IMR-90 (cell line): ENCODE measurements at regions not wholly inside any gene's neighbourhood (a gene's known extent, or its start where the extent isn't known, plus 50 kb on each side); places are given as distances from the start of the nearest gene placed in this dataset.

ENCODE experiments used
- ATAC-seq: fragments of 200-7000 bp; cut with Tn5 transposase; 2 replicates; pipeline ENCODE4 v1.9.1; 2020; ENCODE audit warnings: low read depth, mild to moderate bottlenecking, moderate library complexity
- BruUV-seq: library from RNA; stranded (reverse); fragments of 400-500 nt; replicated peaks from 2 replicates; lab custom pipeline; 2021; lab: Mats Ljungman, UMichigan
- CTCF ChIA-PET: fragments of 300-600 bp; formaldehyde crosslinking; extraction: SDS; loops from one replicate; lab custom pipeline; 2021; ENCODE audit warnings: antibody characterized with exemption; lab: Yijun Ruan, JAX
- POLR2A ChIA-PET: fragments of 300-600 bp; sonication (Branson Sonifier 250); formaldehyde crosslinking; loops from one replicate; lab custom pipeline; 2022; ENCODE audit warnings: antibody characterized with exemption; ENCODE audit not compliant: unreplicated experiment; lab: Charles Lee
- DNase-seq: peaks from one replicate; pipeline ENCODE4 v3.0.0; 2013
- H2AFZ ChIP-seq: replicated peaks from 2 replicates; pipeline ENCODE3; 2013; ENCODE audit warnings: low read length, mild to moderate bottlenecking; ENCODE audit not compliant: poor library complexity
- H2AK5ac ChIP-seq: 2 replicates; pipeline ENCODE4 v1.6.1; 2013; ENCODE audit warnings: low read depth, low read length, inconsistent platforms
- H2AK9ac ChIP-seq: replicated peaks from 2 replicates; pipeline ENCODE3; 2013; ENCODE audit warnings: mild to moderate bottlenecking, low read depth, low read length, moderate library complexity; ENCODE audit not compliant: poor library complexity
- H2BK120ac ChIP-seq: 2 replicates; pipeline ENCODE4 v1.6.1; 2013; ENCODE audit warnings: low read depth, low read length, inconsistent platforms
- H2BK15ac ChIP-seq: 3 replicates; pipeline ENCODE4 v1.6.1; 2013; ENCODE audit warnings: low read depth, low read length, inconsistent platforms
- H2BK20ac ChIP-seq: 2 replicates; pipeline ENCODE4 v1.6.1; 2013; ENCODE audit warnings: low read depth, mild to moderate bottlenecking, inconsistent platforms, low read length, moderate library complexity
- H2BK5ac ChIP-seq: 2 replicates; pipeline ENCODE4 v1.6.1; 2013; ENCODE audit warnings: mild to moderate bottlenecking, low read depth, low read length, inconsistent platforms; ENCODE audit not compliant: poor library complexity, severe bottlenecking
- H3K14ac ChIP-seq: replicated peaks from 2 replicates; pipeline ENCODE4 v1.6.1; 2013; ENCODE audit warnings: low read depth, low read length, inconsistent platforms
- H3K18ac ChIP-seq: 2 replicates; pipeline ENCODE4 v1.6.1; 2013; ENCODE audit warnings: low read depth, low read length, control low read depth
- H3K23ac ChIP-seq: 2 replicates; pipeline ENCODE4 v1.6.1; 2013; ENCODE audit warnings: low read depth, low read length, inconsistent platforms
- H3K27ac ChIP-seq: 2 replicates; pipeline ENCODE4 v1.5.1; 2013; ENCODE audit warnings: mild to moderate bottlenecking, control low read depth, low read length; ENCODE audit not compliant: insufficient read depth
- H3K27me3 ChIP-seq: 2 replicates; pipeline ENCODE4 v1.6.1; 2013; ENCODE audit warnings: low read length; ENCODE audit not compliant: control insufficient read depth, insufficient read depth
- H3K36me3 ChIP-seq: 2 replicates; pipeline ENCODE4 v1.6.1; 2013; ENCODE audit warnings: low read length, mixed read lengths; ENCODE audit not compliant: control insufficient read depth, insufficient read depth
- H3K4ac ChIP-seq: 2 replicates; pipeline ENCODE4 v1.6.1; 2013; ENCODE audit warnings: low read depth, low read length, inconsistent platforms
- H3K4me1 ChIP-seq: 2 replicates; pipeline ENCODE4 v1.6.1; 2013; ENCODE audit warnings: low read length, mixed read lengths; ENCODE audit not compliant: control insufficient read depth, insufficient read depth
- H3K4me2 ChIP-seq: 2 replicates; pipeline ENCODE4 v1.6.1; 2013; ENCODE audit warnings: low read depth, mild to moderate bottlenecking, control low read depth, low read length, moderate library complexity
- H3K4me3 ChIP-seq: 2 replicates; pipeline ENCODE4 v1.5.1; 2013; ENCODE audit warnings: low read depth, mild to moderate bottlenecking, control low read depth, low read length, moderate library complexity; ENCODE audit not compliant: insufficient read depth
- H3K56ac ChIP-seq: 2 replicates; pipeline ENCODE4 v1.6.1; 2013; ENCODE audit warnings: low read length, inconsistent platforms; ENCODE audit not compliant: insufficient read depth; ENCODE audit errors: extremely low read depth
- H3K79me1 ChIP-seq, 2 experiments: 2 replicates each; pipeline ENCODE4 v1.6.1; 2013; ENCODE audit warnings: low read length in 2 of 2, inconsistent platforms in 1 of 2, low read depth in 1 of 2
- H3K9ac ChIP-seq: 2 replicates; pipeline ENCODE4 v1.6.1; 2013; ENCODE audit warnings: low read depth, low read length, control low read depth
- H3K9me1 ChIP-seq: 2 replicates; pipeline ENCODE4 v1.6.1; 2013; ENCODE audit warnings: low read length, inconsistent platforms; ENCODE audit not compliant: insufficient read depth
- H3K9me3 ChIP-seq: 2 replicates; pipeline ENCODE4 v1.6.1; 2013; ENCODE audit warnings: low read length; ENCODE audit not compliant: control insufficient read depth, insufficient read depth
- H4K20me1 ChIP-seq: 2 replicates; pipeline ENCODE4 v1.6.1; 2013; ENCODE audit warnings: low read length, inconsistent platforms; ENCODE audit not compliant: insufficient read depth
- H4K5ac ChIP-seq: 2 replicates; pipeline ENCODE4 v1.6.1; 2013; ENCODE audit warnings: mild to moderate bottlenecking, low read depth, low read length, control low read depth
- H4K8ac ChIP-seq, 2 experiments: 2 replicates each; pipeline ENCODE4 v1.6.1; 2013; ENCODE audit warnings: low read depth in 2 of 2, low read length in 2 of 2, control low read depth in 1 of 2, inconsistent platforms in 1 of 2
- H4K91ac ChIP-seq: 2 replicates; pipeline ENCODE4 v1.6.1; 2013; ENCODE audit warnings: low read depth, low read length, inconsistent platforms; ENCODE audit not compliant: insufficient read depth
- CHD1 ChIP-seq: IDR thresholded peaks from 2 replicates; pipeline ENCODE4 v1.6.1; 2012; ENCODE audit warnings: low read depth, low read length, improper control_type of control experiment
- FOS ChIP-seq: fragments of 150-350 bp; IDR thresholded peaks from 2 replicates; pipeline ENCODE4 v1.6.1; 2016; ENCODE audit warnings: low read depth, low read length
- MAFK ChIP-seq: IDR thresholded peaks from 2 replicates; pipeline ENCODE4 v1.6.1; 2012; ENCODE audit warnings: low read depth, low read length, improper control_type of control experiment
- POLR2A ChIP-seq: IDR thresholded peaks from 2 replicates; pipeline ENCODE4 v1.6.1; 2012; ENCODE audit warnings: mild to moderate bottlenecking, low read depth, low read length
- RAD21 ChIP-seq: IDR thresholded peaks from 2 replicates; pipeline ENCODE4 v1.6.1; 2012; ENCODE audit warnings: low read length, improper control_type of control experiment
- RFX5 ChIP-seq: IDR thresholded peaks from 2 replicates; pipeline ENCODE4 v1.8.0; 2012; ENCODE audit warnings: low read depth, mild to moderate bottlenecking, low read length, moderate library complexity
- SMC3 ChIP-seq: fragments of 150-350 bp; IDR thresholded peaks from 2 replicates; pipeline ENCODE4 v1.6.1; 2016; ENCODE audit warnings: low read depth, mild to moderate bottlenecking, antibody characterized with exemption, low read length, moderate library complexity
- WGBS, 2 experiments: methylation state at CpG; one replicate each; pipeline versions ENCODE4 v1.1.5 to v1.1.7; 2013; ENCODE audit warnings: missing lambda C conversion rate in 2 of 2; ENCODE audit not compliant: insufficient read length in 1 of 2; ENCODE audit errors: extremely low coverage in 2 of 2; 5-methylcytosine and 5-hydroxymethylcytosine counted together
- dilution Hi-C: fragments of 300-500 bp; cut with HindIII; formaldehyde crosslinking; loops from one replicate; pipeline ENCODE4 v1.14.3; 2018; ENCODE audit warnings: low sequenced_read_pairs; ENCODE audit not compliant: unreplicated experiment
- in situ Hi-C: fragments of 300-500 bp; cut with MboI; formaldehyde crosslinking; loops from 3 replicates; pipeline ENCODE4 v1.14.3; 2019; ENCODE audit warnings: low sequenced_read_pairs, inconsistent platforms, mixed read lengths
- intact Hi-C: fragments of 100-400 bp; cut with micrococcal nuclease; formaldehyde crosslinking; loops from 2 replicates; pipeline ENCODE4 v1.10.0; 2022
- TF ChIP-seq, protein P1 (sequence below): fragments of 150-350 bp; IDR thresholded peaks from 2 replicates; pipeline ENCODE4 v1.6.1; 2017; ENCODE audit warnings: mild to moderate bottlenecking, antibody characterized with exemption, low read length, low read depth

GRCh38 chr2:35199298-35199697, 1156.3 kb upstream of the CRIM1 start:
- Histone ChIP-seq H2BK15ac (no peak overlapping the region), H3K14ac (no peak overlapping the region), H2AK5ac (no peak overlapping the region), H3K4me2 (no peak overlapping the region), H3K79me1 (no peaks in the 10 kb centered on the region), H3K23ac (no peak overlapping the region), H4K20me1 (no peaks in the 10 kb centered on the region), H3K9me1 (no peaks in the 10 kb centered on the region), H3K27me3 (no peaks in the 10 kb centered on the region), H2BK120ac (no peak overlapping the region), H3K18ac (no peak overlapping the region), H2AFZ (no peak overlapping the region), H3K4me1 (no peaks in the 10 kb centered on the region), H4K91ac (no peak overlapping the region), H3K56ac (no peak overlapping the region), H3K9me3 (peaks cover 5% of the 10 kb centered on the region; the same call in 1 of the 2 replicates), H3K36me3 (no peaks in the 10 kb centered on the region), H3K4ac (no peak overlapping the region), H3K4me3 (no peak overlapping the region), H4K5ac (no peak overlapping the region), H2BK20ac (no peak overlapping the region), H3K9ac (no peak overlapping the region), H3K27ac (no peak overlapping the region), H4K8ac (no peak overlapping the region), H2BK5ac (no peak overlapping the region), H2AK9ac (no peak overlapping the region)
- in situ Hi-C loops: no loop called here
- DNase-seq (no peak), ATAC-seq (no peak)
- POLR2A ChIA-PET: no interaction called here
- dilution Hi-C loops: no loop called here
- BruUV-seq: no TSS peak
- no CpG with 5 or more reads among the region's 4 CpGs for WGBS, 2 experiments
- CTCF ChIA-PET: no interaction called here
- intact Hi-C loops: no loop called here
- TF ChIP-seq, protein P1, sequence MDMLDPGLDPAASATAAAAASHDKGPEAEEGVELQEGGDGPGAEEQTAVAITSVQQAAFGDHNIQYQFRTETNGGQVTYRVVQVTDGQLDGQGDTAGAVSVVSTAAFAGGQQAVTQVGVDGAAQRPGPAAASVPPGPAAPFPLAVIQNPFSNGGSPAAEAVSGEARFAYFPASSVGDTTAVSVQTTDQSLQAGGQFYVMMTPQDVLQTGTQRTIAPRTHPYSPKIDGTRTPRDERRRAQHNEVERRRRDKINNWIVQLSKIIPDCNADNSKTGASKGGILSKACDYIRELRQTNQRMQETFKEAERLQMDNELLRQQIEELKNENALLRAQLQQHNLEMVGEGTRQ: no peak
- TF ChIP-seq POLR2A (no peak), CHD1 (no peak), SMC3 (no peak), RFX5 (no peak), RAD21 (no peak), FOS (no peak), MAFK (no peak)
